ENCODE measurements at regions not wholly inside any gene's neighbourhood (a gene's known extent, or its start where the extent isn't known, plus 50 kb on each side); places are given as distances from the start of the nearest gene placed in this dataset.

GRCh38 chr7:47658886-47659635 lies 77.2 kb upstream of the TNS3 start:
- TF ChIP-seq, protein P1, sequence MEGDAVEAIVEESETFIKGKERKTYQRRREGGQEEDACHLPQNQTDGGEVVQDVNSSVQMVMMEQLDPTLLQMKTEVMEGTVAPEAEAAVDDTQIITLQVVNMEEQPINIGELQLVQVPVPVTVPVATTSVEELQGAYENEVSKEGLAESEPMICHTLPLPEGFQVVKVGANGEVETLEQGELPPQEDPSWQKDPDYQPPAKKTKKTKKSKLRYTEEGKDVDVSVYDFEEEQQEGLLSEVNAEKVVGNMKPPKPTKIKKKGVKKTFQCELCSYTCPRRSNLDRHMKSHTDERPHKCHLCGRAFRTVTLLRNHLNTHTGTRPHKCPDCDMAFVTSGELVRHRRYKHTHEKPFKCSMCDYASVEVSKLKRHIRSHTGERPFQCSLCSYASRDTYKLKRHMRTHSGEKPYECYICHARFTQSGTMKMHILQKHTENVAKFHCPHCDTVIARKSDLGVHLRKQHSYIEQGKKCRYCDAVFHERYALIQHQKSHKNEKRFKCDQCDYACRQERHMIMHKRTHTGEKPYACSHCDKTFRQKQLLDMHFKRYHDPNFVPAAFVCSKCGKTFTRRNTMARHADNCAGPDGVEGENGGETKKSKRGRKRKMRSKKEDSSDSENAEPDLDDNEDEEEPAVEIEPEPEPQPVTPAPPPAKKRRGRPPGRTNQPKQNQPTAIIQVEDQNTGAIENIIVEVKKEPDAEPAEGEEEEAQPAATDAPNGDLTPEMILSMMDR (IDR thresholded peaks at IDR 0.05; ENCODE audit: low read length), result no peak
- no peak for TF ChIP-seq EZH2 (IDR thresholded peaks at IDR 0.05; ENCODE audit: borderline replicate concordance, low read length)

Measured in OCI-LY1 (cell line).